Chondrocyte (in vitro differentiated cells): ENCODE measurements at regions not wholly inside any gene's neighbourhood (a gene's known extent, or its start where the extent isn't known, plus 50 kb on each side); places are given as distances from the start of the nearest gene placed in this dataset.

Source experiments
- DNase-seq: peaks from one replicate; pipeline ENCODE4 v3.0.0; 2021; ENCODE audit warnings: mixed read lengths, low spot score
- H3K27ac Mint-ChIP-seq: one replicate; pipeline ENCODE4 v1.8.0; 2021; ENCODE audit warnings: mild to moderate bottlenecking, moderate library complexity, mixed read lengths; ENCODE audit not compliant: unreplicated experiment
- H3K27me3 Mint-ChIP-seq: 2 replicates; pipeline ENCODE4 v1.8.0; 2021; ENCODE audit warnings: low read depth, mixed read lengths
- H3K36me3 Mint-ChIP-seq: 2 replicates; pipeline ENCODE4 v1.8.0; 2021; ENCODE audit warnings: low read depth, mixed read lengths
- H3K4me1 Mint-ChIP-seq: 2 replicates; pipeline ENCODE4 v1.8.0; 2021; ENCODE audit warnings: low read depth, mild to moderate bottlenecking, mixed read lengths
- H3K4me3 Mint-ChIP-seq: one replicate; pipeline ENCODE4 v1.8.0; 2021; ENCODE audit warnings: mild to moderate bottlenecking, moderate library complexity, mixed read lengths; ENCODE audit not compliant: unreplicated experiment
- H3K9me3 Mint-ChIP-seq: 2 replicates; pipeline ENCODE4 v1.8.0; 2021; ENCODE audit warnings: low read depth, mixed read lengths
- TF ChIP-seq, protein P1 (sequence below): fragments of 200-600 bp; sonication (generic); IDR thresholded peaks from 2 replicates; pipeline ENCODE4 v1.5.0; 2021; ENCODE audit warnings: antibody characterized with exemption, mild to moderate bottlenecking, moderate library complexity

DNA sequence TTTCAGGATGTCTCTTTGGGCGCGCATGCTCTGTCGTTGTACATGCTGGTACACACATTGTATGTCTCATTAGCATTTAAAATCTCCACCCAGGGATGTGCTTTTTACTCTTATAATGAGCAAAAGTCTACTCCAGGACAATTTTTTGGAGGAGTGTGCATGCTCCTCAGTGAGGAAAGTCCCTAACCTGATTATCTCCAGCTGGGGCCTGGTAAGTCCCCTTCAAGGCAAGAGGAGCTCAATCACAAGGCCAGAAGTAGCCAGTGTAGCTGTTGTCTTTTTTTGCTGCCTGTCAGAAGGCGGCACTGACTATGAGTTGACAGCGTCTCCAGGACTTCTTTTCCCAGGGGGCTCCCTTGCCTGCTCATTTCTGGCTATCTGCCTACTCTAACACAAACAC lies 218.3 kb upstream of the CNTN1 start:
- Mint-ChIP-seq H3K36me3 (no peaks in the 10 kb centered on the region), H3K9me3 (peaks cover 3% of the 10 kb centered on the region), H3K4me1 (no peaks in the 10 kb centered on the region), H3K27me3 (peaks cover 6% of the 10 kb centered on the region), H3K27ac (no peak overlapping the region), H3K4me3 (no peak overlapping the region)
- TF ChIP-seq, protein P1, sequence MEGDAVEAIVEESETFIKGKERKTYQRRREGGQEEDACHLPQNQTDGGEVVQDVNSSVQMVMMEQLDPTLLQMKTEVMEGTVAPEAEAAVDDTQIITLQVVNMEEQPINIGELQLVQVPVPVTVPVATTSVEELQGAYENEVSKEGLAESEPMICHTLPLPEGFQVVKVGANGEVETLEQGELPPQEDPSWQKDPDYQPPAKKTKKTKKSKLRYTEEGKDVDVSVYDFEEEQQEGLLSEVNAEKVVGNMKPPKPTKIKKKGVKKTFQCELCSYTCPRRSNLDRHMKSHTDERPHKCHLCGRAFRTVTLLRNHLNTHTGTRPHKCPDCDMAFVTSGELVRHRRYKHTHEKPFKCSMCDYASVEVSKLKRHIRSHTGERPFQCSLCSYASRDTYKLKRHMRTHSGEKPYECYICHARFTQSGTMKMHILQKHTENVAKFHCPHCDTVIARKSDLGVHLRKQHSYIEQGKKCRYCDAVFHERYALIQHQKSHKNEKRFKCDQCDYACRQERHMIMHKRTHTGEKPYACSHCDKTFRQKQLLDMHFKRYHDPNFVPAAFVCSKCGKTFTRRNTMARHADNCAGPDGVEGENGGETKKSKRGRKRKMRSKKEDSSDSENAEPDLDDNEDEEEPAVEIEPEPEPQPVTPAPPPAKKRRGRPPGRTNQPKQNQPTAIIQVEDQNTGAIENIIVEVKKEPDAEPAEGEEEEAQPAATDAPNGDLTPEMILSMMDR, result no peak
- DNase-seq, result no peak

DNA sequence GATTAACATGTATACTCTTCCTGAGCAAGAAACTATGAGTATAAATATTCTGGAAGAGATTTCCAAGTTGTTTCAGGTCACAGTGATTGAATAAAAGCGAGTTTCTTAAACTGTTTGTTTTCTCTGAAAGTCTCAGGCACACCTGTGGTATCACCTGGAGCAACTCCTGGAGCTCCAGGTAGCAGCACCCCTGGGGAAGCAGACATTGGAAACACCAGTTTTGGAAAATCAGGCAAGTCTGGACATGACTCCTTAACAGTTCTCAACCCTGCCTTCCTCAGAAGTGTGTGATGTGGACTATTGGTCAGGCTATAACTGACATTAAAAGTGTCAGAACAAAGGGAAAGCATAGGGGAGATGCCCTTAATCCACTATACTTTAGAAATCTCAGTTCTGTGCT lies 217.6 kb upstream of the CNTN1 start:
- DNase-seq, result no peak
- H3K4me3 Mint-ChIP-seq, result no peak overlapping the region
- H3K9me3 Mint-ChIP-seq, result peaks cover 9% of the 10 kb centered on the region
- H3K4me1 Mint-ChIP-seq, result no peaks in the 10 kb centered on the region
- H3K27me3 Mint-ChIP-seq, result peaks cover 6% of the 10 kb centered on the region
- TF ChIP-seq, protein P1, result no peak
- no peak overlapping the region for H3K27ac Mint-ChIP-seq
- no peaks in the 10 kb centered on the region for H3K36me3 Mint-ChIP-seq

DNA sequence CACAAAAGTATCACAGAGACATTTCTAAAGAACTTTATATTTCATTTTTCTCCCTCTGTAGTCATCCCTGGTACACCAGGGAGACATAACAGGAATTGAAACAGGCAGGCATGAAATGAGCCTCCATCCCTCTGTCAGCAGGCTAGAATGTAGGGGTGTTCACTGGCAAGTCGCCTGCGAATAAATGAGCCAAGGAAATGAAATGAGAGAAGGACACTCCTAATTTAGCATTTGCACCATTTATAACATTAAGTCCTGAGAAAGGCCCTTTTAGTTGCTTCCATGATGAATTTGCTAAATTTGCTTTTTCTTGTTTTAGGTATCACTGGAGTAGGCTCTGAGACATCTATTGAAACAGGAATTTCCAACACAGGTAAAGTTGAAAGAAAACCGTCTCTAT lies 192.4 kb upstream of the CNTN1 start:
- no peak for DNase-seq
- TF ChIP-seq, protein P1, result no peak
- peaks cover 3% of the 10 kb centered on the region for H3K27me3 Mint-ChIP-seq
- no peak overlapping the region for H3K27ac Mint-ChIP-seq
- H3K4me1 Mint-ChIP-seq, result no peaks in the 10 kb centered on the region
- no peaks in the 10 kb centered on the region for H3K36me3 Mint-ChIP-seq
- H3K9me3 Mint-ChIP-seq, result no peaks in the 10 kb centered on the region
- no peak overlapping the region for H3K4me3 Mint-ChIP-seq

DNA sequence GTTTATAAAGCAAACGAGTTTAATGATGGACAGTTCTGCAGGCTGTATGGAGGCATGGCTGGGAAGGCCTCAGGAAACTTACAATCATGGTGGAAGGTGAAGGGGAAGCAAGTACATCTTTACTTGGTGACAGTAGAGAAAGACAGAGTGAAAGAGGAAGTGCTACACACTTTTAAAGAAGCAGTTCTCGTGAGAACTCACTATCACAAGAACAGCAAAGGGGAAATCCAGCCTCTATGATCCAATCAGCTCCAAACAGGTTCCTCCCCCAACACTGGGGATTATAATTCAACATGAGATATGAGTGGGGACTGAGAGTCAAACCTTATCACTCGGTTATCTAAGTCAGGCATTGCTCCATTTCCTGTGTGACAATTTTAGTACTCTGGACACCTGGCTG lies 189.9 kb upstream of the CNTN1 start:
- H3K36me3 Mint-ChIP-seq, result no peaks in the 10 kb centered on the region
- H3K27me3 Mint-ChIP-seq, result peaks cover 2% of the 10 kb centered on the region
- no peaks in the 10 kb centered on the region for H3K9me3 Mint-ChIP-seq
- H3K4me3 Mint-ChIP-seq, result no peak overlapping the region
- H3K4me1 Mint-ChIP-seq, result no peaks in the 10 kb centered on the region
- H3K27ac Mint-ChIP-seq, result no peak overlapping the region
- DNase-seq, result no peak
- TF ChIP-seq, protein P1, result no peak

DNA sequence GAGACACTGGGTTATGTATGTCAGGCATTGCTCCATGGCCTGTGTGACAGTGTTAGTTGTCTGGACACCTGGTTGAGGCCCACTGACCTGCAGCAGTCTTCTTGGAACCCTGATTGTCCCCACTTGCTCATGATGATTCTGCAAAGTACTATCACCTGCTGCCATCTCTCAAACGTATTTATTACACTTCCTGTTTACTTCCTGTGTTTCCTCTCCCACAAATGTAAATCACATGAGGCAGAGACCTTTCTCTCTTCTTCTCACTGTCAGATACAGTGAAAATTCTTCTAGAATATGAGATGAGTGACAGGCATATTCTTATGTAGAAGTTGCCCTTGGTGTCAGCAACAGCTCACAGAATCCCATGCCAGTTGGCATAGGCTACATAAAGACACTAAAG lies 186.9 kb upstream of the CNTN1 start:
- H3K4me1 Mint-ChIP-seq, result no peaks in the 10 kb centered on the region
- no peaks in the 10 kb centered on the region for H3K9me3 Mint-ChIP-seq
- no peak overlapping the region for H3K4me3 Mint-ChIP-seq

More for the DNA sequence above, 186.9 kb upstream of the CNTN1 start:
- peaks cover 2% of the 10 kb centered on the region for H3K27me3 Mint-ChIP-seq
- no peak for DNase-seq
- TF ChIP-seq, protein P1, result no peak
- H3K36me3 Mint-ChIP-seq, result no peaks in the 10 kb centered on the region
- H3K27ac Mint-ChIP-seq, result no peak overlapping the region
